ENCODE measurements at regions not wholly inside any gene's neighbourhood (a gene's known extent, or its start where the extent isn't known, plus 50 kb on each side); places are given as distances from the start of the nearest gene placed in this dataset.

GRCh38 chr13:88978607-88979006, 1307.4 kb downstream of the SLITRK5 start:
- TF ChIP-seq CTCF (IDR thresholded peaks at IDR 0.05) (no peak), POLR2A (IDR thresholded peaks at IDR 0.05) (no peak)
